HG03139 (cell line): ENCODE measurements at regions not wholly inside any gene's neighbourhood (a gene's known extent, or its start where the extent isn't known, plus 50 kb on each side); places are given as distances from the start of the nearest gene placed in this dataset.
A peak's percentile ranks its signal among the peaks of the same experiment; 100 is the strongest.

ENCODE experiments used
- ATAC-seq: cut with Tn5 transposase; IDR thresholded peaks from one replicate; pipeline ENCODE4 v1.9.1; 2021; ENCODE audit not compliant: unreplicated experiment

DNA sequence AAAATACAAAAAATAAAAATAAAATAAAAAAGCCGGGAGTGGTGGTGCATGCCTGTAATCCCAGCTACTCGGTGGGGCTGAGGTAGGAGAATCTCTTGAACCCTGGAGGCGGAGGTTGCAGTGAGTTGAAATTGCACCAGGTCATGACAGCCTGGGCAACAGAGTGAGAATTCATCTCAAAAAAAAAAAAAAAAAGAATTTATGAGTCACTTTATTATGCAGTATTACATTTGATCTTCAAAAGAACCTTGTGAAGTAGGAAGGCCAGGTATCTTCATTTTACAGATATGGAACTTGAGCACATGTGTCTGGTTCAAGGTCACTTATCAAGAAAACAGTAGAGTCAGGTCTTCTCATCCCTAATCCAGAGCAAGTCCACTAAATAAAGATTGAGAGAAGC is 459.4 kb upstream of the HNRNPA3 start:
- ATAC-seq = no peak

DNA sequence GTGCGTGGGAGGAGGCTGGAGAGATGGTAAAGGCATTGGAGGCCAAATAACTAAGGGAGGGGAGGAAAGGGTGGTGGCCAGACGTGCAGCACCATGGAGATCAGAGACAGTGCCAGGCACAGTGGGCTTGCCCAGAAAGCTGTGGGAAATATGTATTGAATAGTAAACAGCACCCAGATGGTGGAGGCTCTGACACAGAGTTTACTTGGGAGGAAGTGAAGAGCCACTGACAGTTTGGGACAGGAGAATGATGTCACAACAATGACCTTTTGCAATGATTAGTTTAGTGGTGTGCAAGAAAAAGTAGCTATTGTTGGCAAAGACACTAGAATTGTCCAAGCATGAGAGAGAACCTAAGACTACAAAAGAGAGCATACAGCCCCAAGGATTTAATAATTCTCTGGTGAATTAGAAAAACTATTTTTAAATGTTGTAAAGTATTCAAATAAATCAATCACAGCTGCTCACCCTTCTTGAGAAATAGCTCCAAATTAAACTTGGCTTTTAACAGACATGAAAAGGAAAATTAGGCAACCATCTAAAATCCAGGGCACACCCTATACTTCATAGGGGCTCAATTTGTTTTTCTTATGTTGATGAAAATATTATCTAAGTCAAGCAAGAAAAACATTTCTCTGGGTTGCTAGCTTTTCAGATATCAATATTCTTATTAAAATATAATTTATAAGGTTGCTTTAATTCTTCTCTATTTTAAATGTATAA is 458.7 kb upstream of the HNRNPA3 start:
- no peak for ATAC-seq

DNA sequence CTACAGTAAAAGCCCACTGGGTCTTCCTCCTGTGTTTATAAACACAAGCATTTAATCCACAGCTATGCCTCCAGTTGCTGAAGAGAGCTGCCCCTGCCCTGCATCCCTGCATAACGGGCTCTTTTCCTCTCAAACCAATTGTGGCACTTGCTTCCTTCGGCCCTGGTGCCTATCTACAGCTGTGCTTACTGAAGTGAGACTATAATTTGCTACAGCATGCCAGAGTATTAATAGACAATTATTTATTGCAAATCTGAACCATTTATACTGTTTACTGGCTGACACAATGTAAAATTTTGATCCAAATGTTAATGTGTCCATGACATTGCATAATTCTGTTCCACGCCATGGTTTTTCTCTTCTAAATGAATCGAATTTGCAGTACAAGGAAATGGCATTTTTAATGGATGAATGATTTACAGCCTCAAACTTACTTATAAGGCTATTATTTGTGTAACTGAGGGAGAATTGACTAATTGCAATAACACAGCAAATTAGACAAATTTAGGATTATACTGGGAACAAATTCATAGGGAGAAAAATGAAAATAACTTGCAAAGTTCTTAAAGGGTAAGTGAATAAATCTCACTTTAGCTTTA is 457.0 kb upstream of the HNRNPA3 start:
- no peak for ATAC-seq

DNA sequence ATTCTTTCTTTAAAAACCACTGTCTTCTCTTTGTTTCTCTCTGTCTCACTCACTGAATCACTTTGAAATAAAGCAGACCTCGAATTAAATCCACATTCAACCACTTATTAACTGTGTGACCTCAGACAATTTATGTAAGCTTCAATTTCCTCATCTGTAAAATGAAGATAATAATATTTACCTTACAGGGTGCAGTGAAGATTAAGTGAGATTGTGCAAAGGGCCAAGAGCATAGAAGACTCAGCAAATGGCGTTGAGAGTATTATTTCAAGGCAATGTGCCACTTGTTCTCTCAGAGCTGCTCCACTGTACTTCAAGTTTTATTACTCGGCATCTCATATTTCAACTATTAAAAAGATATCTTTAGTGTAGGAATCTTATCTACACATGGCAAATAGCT is 454.2 kb upstream of the HNRNPA3 start:
- ATAC-seq = no peak

DNA sequence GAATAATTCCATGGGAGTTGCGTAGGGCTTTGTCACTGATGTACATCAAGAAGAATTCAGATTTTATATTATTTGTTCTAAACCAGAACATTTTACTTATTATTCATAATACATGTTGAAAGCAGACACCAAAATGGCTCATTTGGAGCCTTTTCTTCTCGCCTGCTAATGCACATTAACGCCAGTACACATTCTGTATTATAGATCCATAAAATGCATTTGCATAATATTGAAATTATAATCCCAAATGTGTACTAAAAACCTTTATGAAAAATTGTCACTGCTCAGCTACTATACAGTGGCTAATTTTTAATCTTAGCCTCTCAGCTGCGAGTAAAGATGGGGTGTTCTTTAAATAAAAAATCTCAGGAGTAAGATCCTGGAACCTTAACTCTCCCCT is 452.2 kb upstream of the HNRNPA3 start:
- no peak for ATAC-seq

DNA sequence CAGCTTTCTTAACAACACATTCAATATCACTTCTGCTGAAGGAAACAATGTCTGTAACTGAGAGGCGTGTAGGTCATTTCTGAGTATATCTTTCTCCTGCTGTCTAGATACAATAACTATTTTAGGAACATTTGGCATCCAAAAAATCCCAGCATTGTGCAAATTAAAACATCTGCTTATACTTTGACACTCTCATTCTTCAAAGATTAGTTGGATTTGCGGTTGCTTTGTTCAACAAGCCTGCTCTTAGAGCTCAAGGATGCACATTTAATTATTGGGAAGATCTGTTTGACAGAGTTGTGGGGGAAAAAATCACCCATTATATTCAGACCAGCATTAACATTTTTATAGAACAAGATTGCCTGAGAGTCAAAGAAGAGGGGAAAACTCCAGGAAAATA is 449.5 kb upstream of the HNRNPA3 start:
- ATAC-seq = no peak

DNA sequence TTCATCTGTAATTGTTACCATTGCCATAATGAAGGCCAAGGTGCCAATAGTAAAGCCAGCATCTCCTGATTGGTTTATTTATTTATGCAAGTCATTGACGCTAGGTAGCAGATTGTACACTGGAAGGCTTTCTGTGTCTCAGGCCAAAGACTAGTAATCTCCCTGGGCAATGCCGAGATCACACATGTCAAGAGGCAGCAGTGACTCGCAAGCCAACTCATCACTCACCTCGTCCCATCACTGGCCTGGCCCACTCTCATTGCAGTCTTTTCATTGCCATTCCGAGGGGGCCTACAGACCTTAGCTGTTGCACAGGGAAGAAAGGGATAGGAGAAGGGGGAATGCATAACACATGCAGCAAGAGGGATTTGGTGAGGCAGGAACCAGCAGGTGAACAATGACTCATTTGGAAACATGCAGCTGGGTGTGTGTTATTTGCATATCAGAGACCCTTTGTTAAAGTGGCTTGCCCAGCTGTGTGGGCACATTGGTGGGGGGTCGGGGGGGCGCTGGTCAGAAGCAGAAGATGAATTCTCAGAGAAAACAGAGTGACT is 448.7 kb upstream of the HNRNPA3 start:
- peak; percentile 50 for ATAC-seq

DNA sequence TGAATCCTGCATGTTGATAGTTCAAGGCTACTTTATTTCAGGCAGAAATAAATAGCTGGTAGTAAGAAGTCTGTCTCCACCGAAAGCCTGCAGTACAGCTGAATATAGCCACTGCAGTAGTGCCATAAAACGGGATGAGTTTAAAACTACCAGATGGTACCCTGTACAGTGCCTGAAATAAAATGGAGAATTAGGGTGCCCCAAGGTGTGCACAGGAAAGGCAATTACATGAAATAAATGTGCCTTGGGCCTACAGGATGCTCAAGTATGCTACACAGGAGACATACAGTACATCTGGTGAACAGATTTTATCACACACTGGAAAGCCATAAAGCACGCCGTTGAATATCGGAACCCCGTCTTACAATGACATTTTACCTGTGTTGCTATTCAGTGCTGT is 447.7 kb upstream of the HNRNPA3 start:
- no peak for ATAC-seq

DNA sequence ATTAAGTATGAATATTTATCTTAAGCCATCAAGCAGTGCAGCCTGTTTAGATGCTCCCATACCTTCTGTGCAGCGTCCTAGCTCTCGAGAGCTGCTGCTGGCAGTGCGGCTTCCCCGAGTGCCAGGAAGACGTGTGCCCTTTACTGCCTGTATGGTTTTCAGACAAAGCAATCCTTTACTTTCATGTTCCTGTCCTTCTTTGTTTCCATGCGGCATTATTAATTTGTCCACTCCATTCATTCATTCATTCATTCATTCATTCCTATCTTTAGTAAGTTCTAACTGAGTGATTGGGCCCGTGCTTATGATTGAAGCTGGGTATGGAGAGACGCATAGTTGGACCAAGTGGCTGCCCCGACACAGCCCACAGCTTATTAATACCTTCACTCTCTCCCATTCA is 446.6 kb upstream of the HNRNPA3 start:
- ATAC-seq = no peak

DNA sequence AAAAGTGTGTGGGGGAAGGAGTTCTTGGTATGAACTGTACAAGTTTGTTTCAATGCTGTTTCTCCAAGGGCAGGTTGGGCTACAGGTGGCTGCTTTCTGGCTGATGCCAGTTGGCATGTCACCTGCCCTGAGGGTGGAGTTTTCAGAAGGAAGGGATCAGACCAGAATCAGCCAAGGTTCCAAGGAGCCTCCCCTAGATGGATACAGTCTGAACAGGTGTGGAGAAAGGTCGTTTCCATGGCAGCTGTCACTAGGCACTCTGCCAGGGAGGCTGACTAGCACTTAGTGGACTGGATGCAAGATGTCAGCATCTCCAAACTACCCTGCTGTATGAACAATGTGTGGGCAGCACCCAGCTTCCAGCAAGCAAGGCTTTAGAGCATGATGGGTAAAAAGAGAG is 444.4 kb upstream of the HNRNPA3 start:
- ATAC-seq = no peak

DNA sequence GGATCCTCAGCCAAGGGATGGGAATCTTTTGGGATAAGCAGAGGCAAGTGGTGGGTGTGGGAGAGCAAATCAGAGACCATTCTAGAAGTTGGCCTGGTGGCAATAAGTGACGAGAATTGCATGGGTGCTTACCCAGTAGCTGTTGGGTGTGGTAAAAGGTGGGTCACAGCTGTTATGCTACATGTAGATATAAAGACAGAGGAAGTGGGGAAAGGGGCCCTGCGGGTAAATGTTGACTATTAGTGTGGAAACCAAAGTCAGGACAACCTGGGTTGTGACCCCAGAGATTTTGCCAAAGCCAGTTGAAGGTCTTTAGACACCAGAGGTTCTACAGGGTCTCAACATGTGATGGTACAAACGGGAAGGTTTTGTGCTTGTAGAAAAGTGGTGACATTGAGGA is 443.6 kb upstream of the HNRNPA3 start:
- no peak for ATAC-seq

DNA sequence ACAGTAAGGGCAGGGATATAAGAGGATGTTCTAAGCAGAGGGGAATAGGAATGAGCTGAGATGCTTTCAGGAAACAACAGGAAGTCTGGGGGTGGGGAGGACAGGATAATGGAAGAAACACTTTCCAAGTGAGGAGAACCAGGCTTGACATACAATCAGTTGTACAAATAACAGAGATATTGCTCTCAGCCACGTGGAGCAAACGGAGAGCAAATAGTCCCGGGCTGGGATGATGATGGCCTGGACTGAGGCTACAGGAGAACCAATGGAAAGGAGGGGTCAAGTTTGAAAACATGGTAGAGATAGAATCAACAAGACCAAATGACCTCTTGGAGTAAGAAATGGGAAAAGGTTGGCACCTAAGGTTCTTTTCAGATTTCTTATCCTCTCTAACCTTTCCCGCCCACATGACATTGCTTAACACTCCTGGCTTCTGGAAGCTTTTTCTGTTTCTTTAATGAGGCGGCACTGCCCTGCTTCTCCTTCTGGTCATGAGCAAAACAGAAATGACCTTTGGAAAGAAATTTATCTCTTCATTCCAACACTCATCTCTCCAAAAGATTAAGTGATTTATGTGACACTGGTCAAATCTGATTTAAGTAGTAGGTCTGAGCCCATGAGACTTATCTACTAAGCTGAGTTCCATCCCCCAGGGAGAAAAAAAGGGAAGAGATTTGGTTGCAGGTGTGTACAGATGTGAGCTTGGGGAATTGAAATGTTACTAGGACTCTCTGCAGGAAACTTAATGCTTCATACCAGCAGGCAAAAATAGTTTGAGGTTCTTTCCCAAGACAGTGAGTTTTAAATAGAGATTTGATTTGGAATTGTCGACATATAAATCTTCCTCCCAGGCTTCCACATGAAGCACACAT is 442.9 kb upstream of the HNRNPA3 start:
- no peak for ATAC-seq

DNA sequence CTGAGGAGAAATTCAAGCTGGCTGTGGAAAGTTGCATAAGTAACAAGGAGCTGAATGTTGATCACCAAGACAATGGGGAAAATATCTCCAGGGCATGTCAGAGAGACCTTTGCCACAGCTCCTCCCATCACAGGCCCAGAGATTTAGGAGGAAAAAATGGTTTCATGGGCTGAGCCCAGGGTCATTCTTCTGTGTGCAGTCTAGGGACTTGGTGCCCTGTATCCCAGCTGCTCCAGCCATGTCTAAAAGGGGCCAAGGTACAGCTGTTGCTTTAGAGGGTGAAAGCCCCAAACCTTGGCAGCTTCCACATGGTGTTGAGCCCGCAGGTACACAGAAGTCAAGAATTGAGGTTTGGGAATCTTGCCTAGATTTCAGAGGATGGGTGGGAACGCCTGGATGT is 439.8 kb upstream of the HNRNPA3 start:
- no peak for ATAC-seq

DNA sequence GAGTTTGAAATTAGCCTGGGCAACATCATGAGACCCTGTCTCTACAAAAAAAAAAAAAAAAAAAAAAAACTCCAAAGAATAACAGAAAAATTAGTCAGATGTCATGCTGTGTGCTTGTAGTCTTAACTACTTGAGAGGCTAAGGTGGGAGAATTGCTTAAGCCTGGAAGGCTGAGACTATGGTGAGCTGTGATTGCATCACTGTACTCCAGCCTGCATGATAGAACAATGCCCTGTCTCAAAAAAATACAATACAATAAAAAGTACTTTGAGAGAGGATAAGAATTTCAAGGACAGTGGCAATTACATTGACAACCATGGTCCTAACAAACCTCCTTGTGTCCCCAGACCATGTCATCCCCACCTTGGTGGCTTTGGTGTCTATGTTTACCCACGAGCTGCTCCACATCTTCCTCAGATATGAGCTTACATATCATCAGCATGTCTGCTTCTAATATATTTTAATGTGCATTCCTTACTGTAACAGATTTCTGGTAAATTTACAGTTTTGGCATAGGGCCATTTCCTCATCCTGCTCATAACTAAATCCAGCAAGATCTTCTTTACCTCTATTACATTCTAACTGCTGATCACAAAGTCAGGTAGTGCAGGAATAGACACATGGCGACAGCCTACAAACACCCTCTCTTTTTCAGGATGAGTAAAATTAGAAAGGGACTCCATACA is 437.7 kb upstream of the HNRNPA3 start:
- no peak for ATAC-seq

DNA sequence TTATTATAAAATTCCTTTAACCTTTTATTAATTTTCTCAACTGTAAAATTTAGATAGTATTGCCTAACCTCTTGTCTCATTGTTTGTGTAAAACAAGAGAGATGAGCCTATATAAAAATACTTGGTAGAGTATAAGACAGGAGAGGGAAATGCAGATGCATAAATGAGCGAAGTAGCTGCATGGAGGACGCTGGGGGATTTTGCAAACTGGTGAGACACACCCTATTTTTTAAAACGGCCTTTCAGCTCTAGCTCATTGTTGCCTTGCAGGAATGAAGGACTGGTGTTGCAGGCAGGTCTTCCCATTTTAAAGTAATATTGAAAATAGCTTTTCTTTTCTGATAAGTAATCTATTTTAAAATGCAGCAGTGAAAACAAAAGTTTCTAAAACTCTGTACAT is 435.3 kb upstream of the HNRNPA3 start:
- ATAC-seq = no peak

DNA sequence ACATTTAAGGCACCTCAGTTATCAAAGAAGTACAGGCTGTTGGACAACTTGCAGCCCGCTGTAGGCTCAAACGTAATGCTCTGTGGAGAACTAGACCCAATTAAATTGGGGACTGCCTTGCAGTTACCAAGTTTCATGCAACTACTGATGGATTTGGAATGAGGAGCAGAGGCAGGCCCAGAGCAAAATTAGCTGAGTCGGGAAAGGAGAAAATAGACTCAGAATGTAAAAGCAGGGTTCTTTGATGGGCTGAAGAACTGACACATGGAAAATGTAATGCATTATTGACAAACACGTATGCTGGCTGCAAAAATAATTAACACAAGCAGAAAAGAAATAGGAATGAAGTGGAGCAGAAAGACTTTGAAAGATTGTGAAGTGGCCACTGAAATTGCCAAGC is 432.7 kb upstream of the HNRNPA3 start:
- ATAC-seq = no peak

DNA sequence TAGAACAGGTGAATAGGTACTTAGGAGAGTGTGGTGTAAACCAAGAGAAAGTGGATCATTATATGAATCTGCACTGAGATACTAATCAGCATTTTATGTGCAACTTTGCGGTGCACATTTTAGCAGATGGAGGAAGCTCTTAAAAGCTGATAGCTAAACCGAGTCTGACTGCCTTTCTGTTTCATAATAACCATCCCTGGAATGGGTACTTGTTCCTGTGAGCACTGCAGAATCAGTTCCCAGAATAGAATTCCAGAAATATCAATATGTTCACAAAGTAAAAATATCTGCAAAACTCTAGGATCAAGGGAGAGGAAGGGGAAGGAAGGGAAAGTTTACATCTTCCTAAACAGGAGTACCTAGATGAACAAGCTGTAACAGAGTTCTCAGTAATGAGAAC is 432.2 kb upstream of the HNRNPA3 start:
- no peak for ATAC-seq

DNA sequence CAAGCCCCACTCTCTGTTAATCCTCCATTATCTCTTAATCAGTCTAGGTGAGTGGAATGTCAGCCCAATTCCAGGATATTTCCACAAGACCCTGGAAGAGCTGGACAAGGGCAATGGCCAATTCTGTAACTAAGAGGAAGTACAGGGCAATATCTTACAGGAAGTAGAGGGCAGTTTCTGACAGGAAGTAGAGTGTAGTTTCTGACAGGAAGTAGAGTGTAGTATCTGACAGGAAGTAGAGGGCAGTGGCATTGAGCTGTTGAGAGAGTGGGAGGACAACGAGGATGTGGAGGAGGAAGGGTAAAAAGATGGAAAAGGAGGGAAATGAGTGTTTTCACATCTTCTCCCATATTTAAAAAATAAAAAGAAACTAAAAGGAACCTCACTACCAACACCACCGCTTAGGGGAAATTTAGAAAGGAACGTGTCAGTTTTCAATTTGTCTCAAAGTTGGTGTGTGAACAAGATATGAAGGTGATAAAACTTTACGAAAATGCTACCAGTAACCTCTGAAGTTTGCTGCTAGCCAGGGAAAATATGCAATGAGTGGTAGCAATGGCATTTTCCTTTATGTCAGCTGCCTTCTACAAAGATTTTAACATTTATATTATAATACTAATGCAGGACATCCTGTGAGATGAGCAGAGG is 430.9 kb upstream of the HNRNPA3 start:
- no peak for ATAC-seq

DNA sequence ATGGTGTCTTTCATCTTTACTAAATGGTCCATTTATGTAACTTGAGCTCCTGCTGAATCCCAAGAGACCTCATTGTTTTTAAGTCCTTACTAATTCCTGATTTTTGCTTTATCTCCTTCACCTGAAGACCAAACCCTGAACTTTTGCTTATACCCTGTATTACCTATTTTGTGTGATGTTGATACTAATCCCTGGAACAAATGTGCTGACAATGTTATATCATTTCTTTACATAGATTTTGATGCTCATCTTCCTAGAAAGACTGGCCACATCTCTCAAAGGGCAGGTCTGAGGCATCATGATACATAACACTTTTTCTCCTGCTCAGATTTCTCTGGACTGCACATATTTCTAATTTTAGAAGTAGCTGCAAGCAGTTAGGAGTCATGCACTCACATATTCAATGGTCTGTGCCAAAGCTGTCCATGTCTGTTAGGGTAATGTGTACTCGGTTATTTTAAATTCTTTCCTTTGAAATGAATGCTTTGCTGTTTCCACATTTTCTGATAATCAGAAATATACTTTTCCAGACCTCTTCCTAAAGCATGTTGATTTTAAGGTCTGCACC is 427.9 kb upstream of the HNRNPA3 start:
- no peak for ATAC-seq

DNA sequence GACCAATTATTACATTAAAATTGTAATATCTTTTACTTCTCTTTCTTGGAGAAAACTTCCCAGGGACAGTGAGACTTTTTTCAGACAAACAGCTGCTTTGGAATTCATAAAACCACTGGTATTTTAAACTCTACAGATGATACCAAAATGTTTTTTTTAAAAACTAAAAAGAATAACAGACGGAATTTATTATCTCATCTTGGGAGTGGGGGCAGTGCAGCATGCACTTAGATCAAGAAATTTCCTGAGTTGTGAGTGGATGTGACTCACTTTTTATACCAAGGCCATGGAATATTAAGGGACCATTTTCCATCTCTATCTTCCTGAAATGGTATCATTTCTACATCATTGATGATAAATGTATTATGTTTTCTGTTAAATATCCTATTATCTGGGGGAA is 422.8 kb upstream of the HNRNPA3 start:
- ATAC-seq = no peak
